T-cell (primary cell): ENCODE measurements at regions not wholly inside any gene's neighbourhood (a gene's known extent, or its start where the extent isn't known, plus 50 kb on each side); places are given as distances from the start of the nearest gene placed in this dataset.

ENCODE experiments used
- ATAC-seq, 4 experiments: fragments of 200-7000 bp in 3 of 4; fragments of 150-1000 bp in 1 of 4; cut with Tn5 transposase; replicated peaks in 1 of 4; 1 replicate in 3 of 4; 2 replicates in 1 of 4; pipeline ENCODE4 v1.10.0; 2021; ENCODE audit warnings: moderate library complexity in 3 of 4, mild to moderate bottlenecking in 2 of 4, moderate number of reproducible peaks in 1 of 4
- CTCF ChIA-PET, 2 donors: fragments of 300-600 bp; sonication (Branson Sonifier 250); formaldehyde crosslinking; loops; one replicate each; lab custom pipeline; 2022; ENCODE audit warnings: antibody characterized with exemption in 2 of 2; lab: Charles Lee
- POLR2A ChIA-PET, 2 donors: fragments of 300-600 bp; sonication (Branson Sonifier 250); formaldehyde crosslinking; loops; one replicate each; lab custom pipeline; 2022; ENCODE audit warnings: antibody characterized with exemption in 2 of 2; lab: Charles Lee
- DNase-seq, 35 experiments: peaks; one replicate each; pipeline versions ENCODE4 v3.0.0 to v3.0.0-alpha.2; 2013 to 2023
- H3K27ac ChIP-seq: one replicate; pipeline ENCODE4 v1.5.1; 2013; ENCODE audit warnings: low read length
- H3K27me3 ChIP-seq, 2 experiments: replicated peaks in 1 of 2; 1 replicate in 1 of 2; 2 replicates in 1 of 2; pipeline versions ENCODE4 v1.6.1 to v1.7.0; 2013; ENCODE audit warnings: low read length in 1 of 2, mixed read lengths in 1 of 2; ENCODE audit not compliant: control insufficient read depth in 2 of 2, insufficient read depth in 2 of 2; ENCODE audit errors: extremely low read depth in 1 of 2
- H3K36me3 ChIP-seq, 2 donors: 1 replicate in 1 of 2; 2 replicates in 1 of 2; pipeline versions ENCODE4 v1.6.1 to v1.7.0; 2013; ENCODE audit warnings: low read length in 1 of 2; ENCODE audit not compliant: control insufficient read depth in 2 of 2, insufficient read depth in 1 of 2; ENCODE audit errors: extremely low read depth in 1 of 2
- H3K4me1 ChIP-seq, 2 experiments: 1 replicate in 1 of 2; 2 replicates in 1 of 2; pipeline versions ENCODE4 v1.6.1 to v1.7.0; 2013; ENCODE audit warnings: low read length in 2 of 2, mixed read lengths in 1 of 2; ENCODE audit not compliant: insufficient read depth in 2 of 2, control insufficient read depth in 1 of 2; ENCODE audit errors: extremely low read depth in 1 of 2
- H3K4me3 ChIP-seq, 2 donors: 1 replicate in 1 of 2; 2 replicates in 1 of 2; pipeline versions ENCODE4 v1.5.1 to v1.7.0; 2013; ENCODE audit warnings: mild to moderate bottlenecking in 2 of 2, low read length in 1 of 2, moderate library complexity in 1 of 2; ENCODE audit not compliant: control insufficient read depth in 1 of 2; ENCODE audit errors: extremely low read depth in 1 of 2
- H3K9me3 ChIP-seq: 2 replicates; pipeline ENCODE4 v1.7.0; 2013
- H3K27ac Mint-ChIP-seq, 2 donors: one replicate each; pipeline ENCODE4 v1.8.0; 2020 to 2021; ENCODE audit warnings: mild to moderate bottlenecking in 2 of 2, mixed read lengths in 2 of 2
- H3K27me3 Mint-ChIP-seq, 2 donors: one replicate each; pipeline ENCODE4 v1.8.0; 2021 to 2022; ENCODE audit warnings: mixed read lengths in 2 of 2
- H3K36me3 Mint-ChIP-seq: one replicate; pipeline ENCODE4 v1.8.0; 2021; ENCODE audit warnings: mixed read lengths
- H3K4me1 Mint-ChIP-seq, 3 donors: one replicate each; pipeline ENCODE4 v1.8.0; 2020 to 2022; ENCODE audit warnings: mixed read lengths in 3 of 3, mild to moderate bottlenecking in 1 of 3
- H3K4me3 Mint-ChIP-seq, 3 donors: one replicate each; pipeline ENCODE4 v1.8.0; 2020 to 2022; ENCODE audit warnings: mild to moderate bottlenecking in 3 of 3, mixed read lengths in 3 of 3, moderate library complexity in 3 of 3
- H3K9me3 Mint-ChIP-seq, 3 donors: one replicate each; pipeline ENCODE4 v1.8.0; 2020 to 2022; ENCODE audit warnings: mixed read lengths in 3 of 3
- WGBS: methylation state at CpG from one replicate; pipeline ENCODE4 v1.1.5; 2013; ENCODE audit warnings: missing lambda C conversion rate; ENCODE audit not compliant: insufficient coverage; 5-methylcytosine and 5-hydroxymethylcytosine counted together

GRCh38 chr2:129187343-129187742 lies 792.1 kb upstream of the RAB6C start:
- no peak for DNase-seq
- ATAC-seq: no peak
- Mint-ChIP-seq H3K27me3 (peaks cover 0 to 2% of the 10 kb centered on the region in 2 donors), H3K4me3 (no peak overlapping the region), H3K4me1 (no peaks in the 10 kb centered on the region), H3K36me3 (no peaks in the 10 kb centered on the region), H3K27ac (no peak overlapping the region), H3K9me3 (no peaks in the 10 kb centered on the region)
- Histone ChIP-seq H3K4me3 (no peak overlapping the region), H3K9me3 (no peaks in the 10 kb centered on the region), H3K4me1 (no peaks in the 10 kb centered on the region), H3K27me3 (peaks cover 0 to 6% of the 10 kb centered on the region in 2 experiments), H3K36me3 (no peaks in the 10 kb centered on the region), H3K27ac (no peak overlapping the region)
- ChIA-PET CTCF (no interaction called here), POLR2A (no interaction called here)
- 100% methylated on average over 1 of the region's 3 CpGs for WGBS

- ChIA-PET POLR2A (no interaction called here), CTCF (interaction anchor here in 1 of 2 donors (1.0 kb wide), 1 partner anchor 10 kb away, joined by 3 read pairs; no protein-coding TSS in a partner anchor)
- Histone ChIP-seq H3K27ac (no peak overlapping the region), H3K4me1 (no peaks in the 10 kb centered on the region), H3K27me3 (peaks cover 0 to 9% of the 10 kb centered on the region in 2 experiments), H3K36me3 (no peaks in the 10 kb centered on the region), H3K4me3 (no peak overlapping the region), H3K9me3 (no peaks in the 10 kb centered on the region)
- Mint-ChIP-seq H3K4me1 (no peaks in the 10 kb centered on the region), H3K36me3 (no peaks in the 10 kb centered on the region), H3K27ac (no peak overlapping the region), H3K27me3 (peaks cover 0 to 2% of the 10 kb centered on the region in 2 donors), H3K4me3 (no peak overlapping the region), H3K9me3 (no peaks in the 10 kb centered on the region)
- 89% methylated on average over 4 of the region's 9 CpGs for WGBS
- ATAC-seq: no peak
- DNase-seq: no peak
These were observed 791.0 kb upstream of the RAB6C start for GRCh38 chr2:129188451-129188850.

GRCh38 chr2:129189617-129190319 lies 789.7 kb upstream of the RAB6C start:
- DNase-seq (no peak), ATAC-seq (no peak)
- Histone ChIP-seq H3K4me1 (no peaks in the 10 kb centered on the region), H3K27ac (no peak overlapping the region), H3K4me3 (no peak overlapping the region), H3K27me3 (peaks cover 0 to 9% of the 10 kb centered on the region in 2 experiments), H3K9me3 (no peaks in the 10 kb centered on the region), H3K36me3 (no peaks in the 10 kb centered on the region)
- Mint-ChIP-seq H3K36me3 (no peaks in the 10 kb centered on the region), H3K27ac (no peak overlapping the region), H3K9me3 (no peaks in the 10 kb centered on the region), H3K4me1 (no peaks in the 10 kb centered on the region), H3K27me3 (peaks cover 0 to 2% of the 10 kb centered on the region in 2 donors), H3K4me3 (no peak overlapping the region)
- POLR2A ChIA-PET: no interaction called here
- CTCF ChIA-PET: no interaction called here
- 87% methylated on average over 7 of the region's 10 CpGs for WGBS

GRCh38 chr2:129190494-129190893 lies 789.0 kb upstream of the RAB6C start:
- Mint-ChIP-seq H3K27ac (no peak overlapping the region), H3K9me3 (no peaks in the 10 kb centered on the region), H3K4me3 (no peak overlapping the region), H3K36me3 (no peaks in the 10 kb centered on the region), H3K27me3 (peaks cover 0 to 2% of the 10 kb centered on the region in 2 donors), H3K4me1 (no peaks in the 10 kb centered on the region)
- Histone ChIP-seq H3K27me3 (peaks cover 0 to 9% of the 10 kb centered on the region in 2 experiments), H3K4me3 (no peak overlapping the region), H3K4me1 (no peaks in the 10 kb centered on the region), H3K9me3 (no peaks in the 10 kb centered on the region), H3K36me3 (no peaks in the 10 kb centered on the region), H3K27ac (no peak overlapping the region)
- ATAC-seq (no peak), DNase-seq (no peak)
- ChIA-PET POLR2A (no interaction called here), CTCF (no interaction called here)
- WGBS: 86% methylated on average over 5 of the region's 6 CpGs

GRCh38 chr2:129191530-129191929 lies 787.9 kb upstream of the RAB6C start:
- H3K27ac ChIP-seq: no peak overlapping the region
- Mint-ChIP-seq H3K4me1 (no peaks in the 10 kb centered on the region), H3K36me3 (no peaks in the 10 kb centered on the region), H3K9me3 (no peaks in the 10 kb centered on the region), H3K27ac (no peak overlapping the region), H3K4me3 (no peak overlapping the region), H3K27me3 (peaks cover 0 to 2% of the 10 kb centered on the region in 2 donors)
- H3K4me3 ChIP-seq: no peak overlapping the region
- ChIA-PET POLR2A (no interaction called here), CTCF (no interaction called here)
- H3K27me3 ChIP-seq: peaks cover 0 to 9% of the 10 kb centered on the region in 2 experiments
- no peaks in the 10 kb centered on the region for H3K9me3 ChIP-seq
- H3K36me3 ChIP-seq: no peaks in the 10 kb centered on the region
- no peaks in the 10 kb centered on the region for H3K4me1 ChIP-seq
- 43% methylated on average over 1 of the region's 4 CpGs for WGBS
- no peak for ATAC-seq
- no peak for DNase-seq

GRCh38 chr2:129192117-129192516 lies 787.3 kb upstream of the RAB6C start:
- Mint-ChIP-seq H3K4me1 (no peaks in the 10 kb centered on the region), H3K36me3 (no peaks in the 10 kb centered on the region)
- CTCF ChIA-PET: no interaction called here

More at GRCh38 chr2:129192117-129192516, 787.3 kb upstream of the RAB6C start:
- Mint-ChIP-seq H3K4me3 (no peak overlapping the region), H3K27me3 (peaks cover 0 to 2% of the 10 kb centered on the region in 2 donors), H3K9me3 (no peaks in the 10 kb centered on the region), H3K27ac (no peak overlapping the region)
- Histone ChIP-seq H3K27me3 (peaks cover 0 to 9% of the 10 kb centered on the region in 2 experiments), H3K4me1 (no peaks in the 10 kb centered on the region), H3K9me3 (no peaks in the 10 kb centered on the region), H3K4me3 (no peak overlapping the region), H3K36me3 (no peaks in the 10 kb centered on the region), H3K27ac (no peak overlapping the region)
- WGBS: 85% methylated on average over 5 of the region's 5 CpGs
- no peak for DNase-seq
- no peak for ATAC-seq
- POLR2A ChIA-PET: no interaction called here
